22Rv1 (cell line): ENCODE measurements at regions not wholly inside any gene's neighbourhood (a gene's known extent, or its start where the extent isn't known, plus 50 kb on each side); places are given as distances from the start of the nearest gene placed in this dataset.

ENCODE experiments used
- ZFX ChIP-seq: fragments of 450-650 bp; IDR thresholded peaks from 2 replicates; pipeline ENCODE4 v1.6.1; 2017; ENCODE audit warnings: antibody characterized with exemption, borderline replicate concordance
- TF ChIP-seq, protein P1 (sequence below): fragments of 450-650 bp; IDR thresholded peaks from 2 replicates; pipeline ENCODE4 v1.5.1; 2017; ENCODE audit warnings: mild to moderate bottlenecking

DNA sequence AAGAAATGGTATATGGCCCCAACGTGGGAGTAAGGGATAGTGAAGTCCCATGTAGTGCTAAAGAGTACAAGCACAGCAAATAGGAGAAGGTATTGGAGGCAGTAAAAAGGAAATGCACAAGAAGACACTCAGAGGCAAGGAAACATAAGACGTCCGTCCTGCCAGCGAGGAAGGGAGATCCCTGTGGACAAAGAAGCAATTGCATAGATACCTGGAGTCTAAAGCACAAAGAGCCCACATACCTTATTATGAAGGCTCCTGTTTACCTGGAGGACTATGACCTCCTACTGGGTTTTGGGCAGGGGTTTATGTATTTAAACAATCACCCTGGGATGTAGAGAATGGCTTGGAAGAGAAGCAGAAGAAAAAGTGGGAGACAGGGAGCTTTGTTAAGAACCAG, 341.2 kb upstream of the DCN start:
- TF ChIP-seq, protein P1, sequence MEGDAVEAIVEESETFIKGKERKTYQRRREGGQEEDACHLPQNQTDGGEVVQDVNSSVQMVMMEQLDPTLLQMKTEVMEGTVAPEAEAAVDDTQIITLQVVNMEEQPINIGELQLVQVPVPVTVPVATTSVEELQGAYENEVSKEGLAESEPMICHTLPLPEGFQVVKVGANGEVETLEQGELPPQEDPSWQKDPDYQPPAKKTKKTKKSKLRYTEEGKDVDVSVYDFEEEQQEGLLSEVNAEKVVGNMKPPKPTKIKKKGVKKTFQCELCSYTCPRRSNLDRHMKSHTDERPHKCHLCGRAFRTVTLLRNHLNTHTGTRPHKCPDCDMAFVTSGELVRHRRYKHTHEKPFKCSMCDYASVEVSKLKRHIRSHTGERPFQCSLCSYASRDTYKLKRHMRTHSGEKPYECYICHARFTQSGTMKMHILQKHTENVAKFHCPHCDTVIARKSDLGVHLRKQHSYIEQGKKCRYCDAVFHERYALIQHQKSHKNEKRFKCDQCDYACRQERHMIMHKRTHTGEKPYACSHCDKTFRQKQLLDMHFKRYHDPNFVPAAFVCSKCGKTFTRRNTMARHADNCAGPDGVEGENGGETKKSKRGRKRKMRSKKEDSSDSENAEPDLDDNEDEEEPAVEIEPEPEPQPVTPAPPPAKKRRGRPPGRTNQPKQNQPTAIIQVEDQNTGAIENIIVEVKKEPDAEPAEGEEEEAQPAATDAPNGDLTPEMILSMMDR: no peak
- TF ChIP-seq ZFX: no peak
